ENCODE measurements at regions not wholly inside any gene's neighbourhood (a gene's known extent, or its start where the extent isn't known, plus 50 kb on each side); places are given as distances from the start of the nearest gene placed in this dataset.

DNA sequence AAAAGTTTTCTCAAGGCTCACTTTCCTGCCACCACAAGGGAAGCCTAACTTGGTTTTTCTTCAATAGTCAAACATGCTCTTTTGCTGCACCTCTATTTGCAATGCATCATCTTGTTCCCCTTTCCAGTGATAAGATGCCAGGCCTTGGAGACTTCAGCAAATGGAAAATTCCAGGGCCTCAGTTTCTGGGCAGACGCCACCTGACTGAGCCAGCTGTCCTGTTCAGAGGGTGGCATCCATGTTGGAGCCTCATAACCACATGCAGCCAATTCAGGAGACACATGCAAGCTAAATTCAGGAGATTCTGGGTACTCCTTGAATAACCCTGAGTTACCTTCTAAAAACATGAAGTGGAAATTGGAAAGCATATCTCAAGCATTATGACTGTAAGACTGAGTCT lies 51.8 kb upstream of the ADRA1D start:
- no peak for TF ChIP-seq EZH2 (IDR thresholded peaks at IDR 0.05; ENCODE audit: borderline replicate concordance, low read depth, low read length, severe bottlenecking)
- TF ChIP-seq, protein P1, sequence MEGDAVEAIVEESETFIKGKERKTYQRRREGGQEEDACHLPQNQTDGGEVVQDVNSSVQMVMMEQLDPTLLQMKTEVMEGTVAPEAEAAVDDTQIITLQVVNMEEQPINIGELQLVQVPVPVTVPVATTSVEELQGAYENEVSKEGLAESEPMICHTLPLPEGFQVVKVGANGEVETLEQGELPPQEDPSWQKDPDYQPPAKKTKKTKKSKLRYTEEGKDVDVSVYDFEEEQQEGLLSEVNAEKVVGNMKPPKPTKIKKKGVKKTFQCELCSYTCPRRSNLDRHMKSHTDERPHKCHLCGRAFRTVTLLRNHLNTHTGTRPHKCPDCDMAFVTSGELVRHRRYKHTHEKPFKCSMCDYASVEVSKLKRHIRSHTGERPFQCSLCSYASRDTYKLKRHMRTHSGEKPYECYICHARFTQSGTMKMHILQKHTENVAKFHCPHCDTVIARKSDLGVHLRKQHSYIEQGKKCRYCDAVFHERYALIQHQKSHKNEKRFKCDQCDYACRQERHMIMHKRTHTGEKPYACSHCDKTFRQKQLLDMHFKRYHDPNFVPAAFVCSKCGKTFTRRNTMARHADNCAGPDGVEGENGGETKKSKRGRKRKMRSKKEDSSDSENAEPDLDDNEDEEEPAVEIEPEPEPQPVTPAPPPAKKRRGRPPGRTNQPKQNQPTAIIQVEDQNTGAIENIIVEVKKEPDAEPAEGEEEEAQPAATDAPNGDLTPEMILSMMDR (IDR thresholded peaks at IDR 0.05; ENCODE audit: borderline replicate concordance, extremely low read depth, low read length, poor library complexity, severe bottlenecking): no peak

Data from DND-41 (cell line).